IPS-18a (cell line): ENCODE measurements at regions not wholly inside any gene's neighbourhood (a gene's known extent, or its start where the extent isn't known, plus 50 kb on each side); places are given as distances from the start of the nearest gene placed in this dataset.

Experiments
- H3K27ac ChIP-seq: one replicate; pipeline ENCODE4 v1.5.1; 2013; ENCODE audit warnings: low read length
- H3K27me3 ChIP-seq: one replicate; pipeline ENCODE4 v1.6.1; 2013; ENCODE audit warnings: mild to moderate bottlenecking, low read length; ENCODE audit not compliant: control insufficient read depth, insufficient read depth
- H3K36me3 ChIP-seq: one replicate; pipeline ENCODE4 v1.6.1; 2013; ENCODE audit warnings: low read depth, low read length; ENCODE audit not compliant: control insufficient read depth
- H3K4me1 ChIP-seq: one replicate; pipeline ENCODE4 v1.6.1; 2013; ENCODE audit warnings: low read depth, low read length; ENCODE audit not compliant: control insufficient read depth
- H3K4me3 ChIP-seq: one replicate; pipeline ENCODE4 v1.5.1; 2013; ENCODE audit warnings: low read length
- H3K9ac ChIP-seq: one replicate; pipeline ENCODE4 v1.6.1; 2013; ENCODE audit warnings: mild to moderate bottlenecking, low read length, moderate library complexity
- H3K9me3 ChIP-seq: one replicate; pipeline ENCODE4 v1.6.1; 2013; ENCODE audit warnings: low read depth, low read length; ENCODE audit not compliant: control insufficient read depth

DNA sequence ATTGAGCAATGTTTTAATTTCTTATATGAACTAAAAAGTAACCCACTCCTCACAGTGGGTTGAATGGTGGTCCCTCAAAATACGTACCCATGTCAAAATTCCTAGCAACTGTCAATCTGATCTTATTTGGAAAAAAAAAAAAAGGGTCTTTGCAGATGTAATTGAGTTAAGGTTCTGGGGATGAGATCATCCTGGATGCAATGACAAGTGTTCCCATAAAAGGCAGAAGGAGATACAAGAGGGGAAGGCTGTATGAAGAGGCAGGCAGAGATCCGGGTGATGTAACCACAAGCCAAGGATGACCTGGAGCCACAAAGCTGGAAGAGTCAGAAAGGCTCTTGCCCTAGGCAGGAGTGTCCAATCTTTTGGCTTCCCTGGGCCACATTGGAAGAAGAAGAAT, 516.3 kb upstream of the MKI67 start:
- no peak overlapping the region for H3K27ac ChIP-seq
- no peaks in the 10 kb centered on the region for H3K36me3 ChIP-seq
- no peak overlapping the region for H3K9ac ChIP-seq
- H3K9me3 ChIP-seq, result no peaks in the 10 kb centered on the region
- no peak overlapping the region for H3K4me3 ChIP-seq
- no peaks in the 10 kb centered on the region for H3K4me1 ChIP-seq
- no peaks in the 10 kb centered on the region for H3K27me3 ChIP-seq

DNA sequence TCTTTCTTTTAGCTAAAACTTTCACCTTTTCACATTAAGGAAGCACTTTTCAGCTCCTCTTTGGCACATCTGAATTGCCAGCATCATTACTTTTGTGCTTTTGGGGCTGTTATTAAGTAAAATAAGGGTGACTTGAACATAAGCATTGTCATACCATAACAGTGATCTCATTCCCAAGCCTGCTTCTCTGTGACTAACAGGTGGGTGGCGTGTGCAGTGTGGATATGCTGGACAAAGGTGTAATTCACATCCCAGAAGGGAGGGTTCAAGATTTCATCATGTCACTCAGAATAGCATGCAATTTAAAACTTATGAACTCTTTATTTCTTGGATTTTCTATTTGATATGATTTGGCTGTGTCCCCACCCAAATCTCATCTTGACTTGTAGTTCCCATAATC, 517.4 kb upstream of the MKI67 start:
- Histone ChIP-seq H3K9me3 (no peaks in the 10 kb centered on the region), H3K4me3 (no peak overlapping the region), H3K9ac (no peak overlapping the region), H3K36me3 (no peaks in the 10 kb centered on the region), H3K27ac (no peak overlapping the region), H3K27me3 (no peaks in the 10 kb centered on the region), H3K4me1 (no peaks in the 10 kb centered on the region)

DNA sequence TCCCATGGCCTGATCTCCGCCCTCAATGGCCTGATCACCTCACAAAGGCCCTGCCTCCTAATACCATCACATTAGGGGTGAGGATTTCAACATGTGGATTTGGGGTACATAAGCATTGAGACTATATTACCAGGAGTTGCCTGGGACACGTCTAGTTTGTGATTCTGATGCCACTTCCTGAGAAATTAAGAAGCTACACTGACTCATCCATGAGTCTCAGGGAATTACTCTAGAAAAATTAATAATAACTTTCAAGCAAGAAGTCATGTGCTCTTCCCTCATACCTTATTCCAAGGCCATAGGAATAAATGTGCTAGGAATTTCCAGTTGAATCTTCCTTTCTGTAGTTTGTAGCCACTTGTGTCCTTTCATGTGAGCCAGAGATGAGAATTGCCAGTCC, 519.3 kb upstream of the MKI67 start:
- H3K4me1 ChIP-seq, result no peaks in the 10 kb centered on the region
- no peaks in the 10 kb centered on the region for H3K36me3 ChIP-seq
- no peak overlapping the region for H3K4me3 ChIP-seq
- no peak overlapping the region for H3K27ac ChIP-seq
- H3K9ac ChIP-seq, result no peak overlapping the region
- H3K27me3 ChIP-seq, result no peaks in the 10 kb centered on the region
- no peaks in the 10 kb centered on the region for H3K9me3 ChIP-seq

DNA sequence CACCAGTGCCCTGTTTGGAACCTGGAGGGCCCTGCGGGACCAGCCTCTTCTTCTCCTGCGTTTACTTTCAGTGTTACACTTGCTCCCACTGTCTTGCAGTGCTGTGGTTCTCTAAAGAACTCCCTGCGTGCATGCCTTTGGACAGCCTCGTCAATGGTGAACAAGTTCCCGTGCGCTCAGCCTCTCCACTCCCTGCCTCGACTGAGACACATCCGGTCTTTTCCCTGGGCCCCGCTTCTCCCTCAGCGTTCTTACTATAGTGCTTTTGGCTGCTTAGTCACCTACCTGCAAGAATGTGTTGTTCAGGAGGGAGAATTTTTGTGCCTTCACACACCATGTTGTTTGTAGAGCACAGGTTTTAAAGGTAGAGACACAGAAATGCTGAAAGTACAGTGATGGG, 520.7 kb upstream of the MKI67 start:
- Histone ChIP-seq H3K4me1 (no peaks in the 10 kb centered on the region), H3K4me3 (no peak overlapping the region), H3K27me3 (no peaks in the 10 kb centered on the region)

DNA sequence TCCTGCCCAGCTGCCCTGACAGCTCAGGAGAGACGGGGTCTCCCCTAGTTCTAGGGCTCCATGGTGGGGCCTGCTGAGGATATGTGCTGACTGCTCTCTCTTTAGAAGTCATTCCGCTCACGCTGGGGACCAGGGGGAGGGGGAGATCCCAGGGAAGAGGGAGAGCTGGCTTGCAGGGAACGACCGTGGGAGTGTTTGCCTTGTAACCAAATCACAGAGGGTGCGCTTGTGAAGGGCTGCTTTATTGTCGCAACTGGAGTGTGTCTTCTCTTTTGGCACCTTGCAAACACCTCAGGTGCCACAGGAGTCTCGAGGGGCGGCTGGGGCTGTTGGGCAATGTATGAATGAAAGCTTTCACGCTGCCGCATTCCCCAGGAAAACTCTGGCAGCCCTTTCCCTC, 531.3 kb upstream of the MKI67 start:
- Histone ChIP-seq H3K4me1 (no peaks in the 10 kb centered on the region), H3K27me3 (no peaks in the 10 kb centered on the region), H3K9me3 (no peaks in the 10 kb centered on the region), H3K9ac (no peak overlapping the region), H3K4me3 (no peak overlapping the region), H3K36me3 (no peaks in the 10 kb centered on the region), H3K27ac (no peak overlapping the region)

More for the DNA sequence above, 520.7 kb upstream of the MKI67 start:
- no peak overlapping the region for H3K27ac ChIP-seq
- no peaks in the 10 kb centered on the region for H3K36me3 ChIP-seq
- no peak overlapping the region for H3K9ac ChIP-seq
- no peaks in the 10 kb centered on the region for H3K9me3 ChIP-seq

DNA sequence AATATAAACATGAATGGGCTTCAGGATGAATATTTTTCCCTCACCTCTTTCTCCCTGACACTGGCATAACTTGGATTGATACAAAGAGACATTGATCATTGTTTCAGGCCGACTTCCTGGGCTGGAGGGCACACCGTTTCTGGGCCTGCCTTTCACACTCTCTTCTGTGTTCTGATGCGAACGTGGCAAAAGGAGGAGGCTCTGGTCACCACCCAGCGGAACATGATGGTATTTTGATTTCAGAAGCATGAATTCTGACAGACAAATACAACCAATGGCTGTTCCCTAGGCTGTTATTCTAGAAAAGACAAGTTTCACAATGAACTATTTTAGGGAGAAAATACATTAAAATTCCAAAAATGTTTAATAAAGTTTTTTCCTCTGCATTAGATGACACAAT, 534.5 kb upstream of the MKI67 start:
- Histone ChIP-seq H3K4me3 (no peak overlapping the region), H3K27me3 (no peaks in the 10 kb centered on the region), H3K4me1 (no peaks in the 10 kb centered on the region), H3K36me3 (no peaks in the 10 kb centered on the region), H3K9me3 (no peaks in the 10 kb centered on the region), H3K27ac (no peak overlapping the region), H3K9ac (no peak overlapping the region)

DNA sequence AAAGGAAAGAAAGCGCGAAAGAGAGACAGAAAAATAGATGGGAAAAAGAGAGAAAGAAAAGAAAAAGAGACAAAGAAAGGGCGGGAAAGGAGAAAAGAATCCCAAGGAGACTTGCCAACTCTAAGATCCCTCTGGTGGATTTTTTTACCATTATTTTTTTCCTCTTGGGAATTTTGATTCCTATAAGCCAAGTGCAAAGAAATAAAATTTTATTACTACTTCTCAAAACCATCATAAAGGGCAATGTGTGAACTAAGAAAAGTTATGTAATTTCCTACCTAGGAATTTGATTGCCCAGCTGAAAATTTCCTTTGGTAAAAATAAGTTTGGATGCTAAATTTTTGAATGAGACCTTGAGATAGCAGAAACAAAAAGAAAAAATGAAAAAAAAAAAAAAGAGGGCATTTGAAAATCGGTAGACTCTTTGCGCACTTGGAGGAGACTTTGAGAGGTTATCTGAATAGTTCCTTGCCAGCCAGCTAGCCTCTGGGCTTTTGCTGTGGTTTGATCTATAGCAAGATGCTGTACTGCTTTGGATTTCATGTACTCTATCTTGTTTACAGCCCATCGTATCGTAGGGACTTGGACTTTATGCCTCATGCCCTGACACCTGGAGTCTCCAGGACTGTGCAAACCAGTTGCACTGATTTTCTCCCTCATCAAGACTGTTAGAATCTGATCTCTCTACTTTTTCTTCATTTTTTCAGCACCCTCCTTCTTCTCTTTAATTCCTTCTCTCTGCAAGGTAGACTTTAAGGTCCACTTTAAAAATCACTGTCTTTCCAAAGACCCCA, 535.4 kb upstream of the MKI67 start:
- Histone ChIP-seq H3K4me3 (no peak overlapping the region), H3K27ac (no peak overlapping the region), H3K27me3 (no peaks in the 10 kb centered on the region), H3K4me1 (no peaks in the 10 kb centered on the region), H3K9ac (no peak overlapping the region), H3K9me3 (no peaks in the 10 kb centered on the region), H3K36me3 (no peaks in the 10 kb centered on the region)

DNA sequence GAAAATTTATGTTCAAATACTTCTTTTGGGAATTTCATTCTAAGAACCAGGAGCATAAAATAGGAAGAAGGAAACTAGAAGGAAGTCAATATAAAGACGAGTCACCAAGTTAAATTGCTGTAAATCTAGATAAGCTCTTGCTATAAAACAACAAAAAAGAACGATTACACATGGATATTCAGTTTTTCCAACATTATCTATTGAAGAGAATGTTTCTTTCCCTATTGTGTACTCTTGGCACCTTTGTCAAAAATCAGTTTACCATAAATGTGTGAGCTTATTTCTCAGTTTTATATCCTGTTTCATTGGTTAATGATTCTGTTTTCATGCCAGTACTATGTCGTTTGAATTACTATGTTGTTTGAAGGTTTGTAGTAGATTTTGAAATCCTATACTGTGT, 536.3 kb upstream of the MKI67 start:
- Histone ChIP-seq H3K9me3 (no peaks in the 10 kb centered on the region), H3K9ac (no peak overlapping the region), H3K27ac (no peak overlapping the region), H3K27me3 (no peaks in the 10 kb centered on the region), H3K4me1 (no peaks in the 10 kb centered on the region), H3K4me3 (no peak overlapping the region), H3K36me3 (no peaks in the 10 kb centered on the region)

DNA sequence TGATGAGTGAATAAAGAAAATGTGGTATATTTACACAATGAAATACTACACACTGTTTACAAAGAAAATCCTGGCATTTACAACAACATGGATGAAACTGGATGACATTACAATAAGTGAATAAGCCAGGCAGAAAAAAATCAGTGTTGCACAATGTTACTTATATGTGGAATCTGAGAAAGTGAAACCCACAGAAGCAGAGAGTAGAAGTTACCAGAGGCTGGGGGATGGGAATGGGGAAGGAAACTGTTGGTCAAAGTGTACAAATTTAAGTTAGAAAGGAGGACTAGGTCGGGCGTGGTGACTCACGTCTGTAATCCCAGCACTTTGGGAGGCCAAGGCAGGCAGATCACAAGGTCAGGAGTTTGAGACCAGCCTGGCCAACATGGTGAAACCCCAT, 538.5 kb upstream of the MKI67 start:
- no peaks in the 10 kb centered on the region for H3K27me3 ChIP-seq
- no peaks in the 10 kb centered on the region for H3K4me1 ChIP-seq
- H3K4me3 ChIP-seq, result no peak overlapping the region
- no peaks in the 10 kb centered on the region for H3K9me3 ChIP-seq
- no peak overlapping the region for H3K27ac ChIP-seq
- H3K9ac ChIP-seq, result no peak overlapping the region
- no peaks in the 10 kb centered on the region for H3K36me3 ChIP-seq

DNA sequence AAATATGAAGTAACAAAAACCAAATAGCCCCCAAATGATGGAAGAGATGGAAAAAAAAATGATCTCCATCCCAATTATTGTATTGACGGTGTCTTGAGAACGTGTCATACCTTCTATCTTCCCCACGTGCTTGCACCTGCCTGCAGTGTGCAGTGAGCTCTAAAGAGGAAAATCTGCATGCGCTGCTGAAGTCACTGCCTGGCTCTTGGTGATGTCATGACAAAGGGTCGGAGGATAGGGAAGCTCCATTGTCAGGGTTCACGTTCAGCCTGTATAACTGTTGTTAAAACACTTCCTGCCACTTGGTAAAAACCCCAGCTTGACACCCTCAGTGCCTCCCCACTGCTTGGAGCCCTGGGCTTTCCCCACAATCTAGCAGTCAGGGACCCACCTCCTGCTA, 549.2 kb upstream of the MKI67 start:
- no peaks in the 10 kb centered on the region for H3K9me3 ChIP-seq
- H3K36me3 ChIP-seq, result no peaks in the 10 kb centered on the region
- no peak overlapping the region for H3K9ac ChIP-seq
- peaks cover 8% of the 10 kb centered on the region for H3K4me1 ChIP-seq
- no peaks in the 10 kb centered on the region for H3K27me3 ChIP-seq
- no peak overlapping the region for H3K27ac ChIP-seq
- no peak overlapping the region for H3K4me3 ChIP-seq

DNA sequence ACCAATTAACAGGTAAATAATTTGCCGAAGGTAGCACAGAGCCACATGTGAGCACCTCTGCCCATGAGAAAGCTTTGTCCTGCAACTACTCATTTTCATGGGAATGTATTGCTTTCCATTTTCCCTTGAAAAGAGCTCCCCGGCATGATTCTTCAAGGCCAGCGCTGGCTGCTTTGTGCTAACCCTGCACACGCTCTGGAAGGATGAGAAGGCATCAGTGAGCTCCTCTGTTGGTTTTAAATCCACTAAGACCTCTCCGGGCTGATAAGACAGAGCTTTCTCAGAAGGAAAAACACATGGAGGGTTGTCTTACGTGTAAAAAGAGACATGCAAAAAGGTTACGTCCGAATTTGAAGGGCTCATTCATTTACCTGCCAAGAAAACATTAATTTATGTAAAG, 553.9 kb upstream of the MKI67 start:
- H3K27ac ChIP-seq, result no peak overlapping the region
- H3K27me3 ChIP-seq, result no peaks in the 10 kb centered on the region
- no peaks in the 10 kb centered on the region for H3K9me3 ChIP-seq
- no peak overlapping the region for H3K4me3 ChIP-seq
- H3K36me3 ChIP-seq, result no peaks in the 10 kb centered on the region
- H3K9ac ChIP-seq, result no peak overlapping the region
- H3K4me1 ChIP-seq, result peaks cover 11% of the 10 kb centered on the region

DNA sequence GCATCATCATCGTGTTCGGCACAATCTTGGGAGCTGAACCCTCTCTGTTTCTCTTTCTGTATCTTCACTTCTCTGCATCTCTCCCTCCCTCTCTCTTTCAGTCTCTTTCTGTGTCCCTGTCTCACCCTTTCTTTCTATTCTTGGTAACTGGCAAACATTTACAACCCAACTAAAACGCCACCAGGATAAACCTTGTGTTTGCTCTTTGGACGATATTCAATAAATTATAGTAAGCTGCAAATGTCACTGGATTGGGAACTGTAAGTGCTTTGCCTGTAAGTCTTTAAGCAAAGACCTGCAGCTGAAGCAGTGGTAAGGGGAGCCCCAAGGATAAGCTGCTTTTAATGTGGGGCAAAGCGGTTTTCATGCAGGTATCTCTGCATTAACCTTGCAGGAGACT, 558.0 kb upstream of the MKI67 start:
- Histone ChIP-seq H3K9me3 (no peaks in the 10 kb centered on the region), H3K27ac (no peak overlapping the region), H3K4me1 (peaks cover 11% of the 10 kb centered on the region), H3K27me3 (no peaks in the 10 kb centered on the region), H3K36me3 (no peaks in the 10 kb centered on the region), H3K9ac (no peak overlapping the region), H3K4me3 (no peak overlapping the region)
